ENCODE measurements at regions not wholly inside any gene's neighbourhood (a gene's known extent, or its start where the extent isn't known, plus 50 kb on each side); places are given as distances from the start of the nearest gene placed in this dataset.

GRCh38 chr12:19692566-19692965 is 253.3 kb downstream of the AEBP2 start:
- TF ChIP-seq CTCF (IDR thresholded peaks at IDR 0.05) (no peak), POLR2A (IDR thresholded peaks at IDR 0.05) (no peak)

All from heart left ventricle (tissue), 13 donors.